ENCODE measurements at regions not wholly inside any gene's neighbourhood (a gene's known extent, or its start where the extent isn't known, plus 50 kb on each side); places are given as distances from the start of the nearest gene placed in this dataset.

GRCh38 chr9:84122572-84122971 is 142.0 kb downstream of the RMI1 start:
- no peak for ATAC-seq

GRCh38 chr9:84123648-84124406 is 143.2 kb downstream of the RMI1 start:
- intact Hi-C loops (cut with micrococcal nuclease) = no loop called here
- ATAC-seq (no peak), DNase-seq (no peak)

More at GRCh38 chr9:84122572-84122971, 142.0 kb downstream of the RMI1 start:
- no peak for DNase-seq
- intact Hi-C loops (cut with micrococcal nuclease) = no loop called here

- no peak for DNase-seq
- intact Hi-C loops (cut with micrococcal nuclease) = no loop called here
- no peak for ATAC-seq
Observed at GRCh38 chr9:84125046-84125445, 144.4 kb downstream of the RMI1 start.

- intact Hi-C loops (cut with micrococcal nuclease) = no loop called here
- no peak for DNase-seq
Observed at GRCh38 chr9:84129529-84129928, 148.9 kb downstream of the RMI1 start.

GRCh38 chr9:84136119-84136868 is 155.7 kb downstream of the RMI1 start:
- ATAC-seq = no peak
- intact Hi-C loops (cut with micrococcal nuclease) = no loop called here
- no peak for DNase-seq

More at GRCh38 chr9:84129529-84129928, 148.9 kb downstream of the RMI1 start:
- ATAC-seq = no peak

GRCh38 chr9:84137968-84138367 is 157.4 kb downstream of the RMI1 start:
- ATAC-seq (peak; percentile 79), DNase-seq (no peak)
- intact Hi-C loops (cut with micrococcal nuclease) = no loop called here

- intact Hi-C loops (cut with micrococcal nuclease) = no loop called here
- ATAC-seq = no peak
Observed at GRCh38 chr9:84138541-84138940, 157.9 kb downstream of the RMI1 start.

GRCh38 chr9:84139296-84140070 is 158.9 kb downstream of the RMI1 start:
- no peak for DNase-seq
- intact Hi-C loops (cut with micrococcal nuclease) = loop anchor here (10.0 kb wide), 1 partner anchor 145 kb away; no protein-coding TSS in a partner anchor
- ATAC-seq = peak; percentile 73

More at GRCh38 chr9:84138541-84138940, 157.9 kb downstream of the RMI1 start:
- DNase-seq = no peak

GRCh38 chr9:84140535-84141101 is 160.0 kb downstream of the RMI1 start:
- intact Hi-C loops (cut with micrococcal nuclease) = loop anchor here (10.0 kb wide), 1 partner anchor 146 kb away; no protein-coding TSS in a partner anchor
- peak; percentile 44 for DNase-seq
- ATAC-seq = peak; percentile 49

- DNase-seq (no peak), ATAC-seq (no peak)
- intact Hi-C loops (cut with micrococcal nuclease) = loop anchor here (10.0 kb wide), 1 partner anchor 147 kb away; no protein-coding TSS in a partner anchor
Observed at GRCh38 chr9:84141741-84142370, 161.3 kb downstream of the RMI1 start.

- intact Hi-C loops (cut with micrococcal nuclease) = loop anchor here (10.0 kb wide), 1 partner anchor 150 kb away; no protein-coding TSS in a partner anchor
- ATAC-seq = no peak
Observed at GRCh38 chr9:84145031-84145430, 164.4 kb downstream of the RMI1 start.

GRCh38 chr9:84145780-84146179 is 165.2 kb downstream of the RMI1 start:
- ATAC-seq = no peak
- intact Hi-C loops (cut with micrococcal nuclease) = loop anchor here (10.0 kb wide), 1 partner anchor 151 kb away; no protein-coding TSS in a partner anchor
- DNase-seq = no peak

More at GRCh38 chr9:84145031-84145430, 164.4 kb downstream of the RMI1 start:
- no peak for DNase-seq

- no peak for DNase-seq
- peak; percentile 54 for ATAC-seq
- intact Hi-C loops (cut with micrococcal nuclease) = loop anchor here (10.0 kb wide), 1 partner anchor 152 kb away; no protein-coding TSS in a partner anchor
Observed at GRCh38 chr9:84146893-84147710, 166.5 kb downstream of the RMI1 start.

- DNase-seq = no peak
- intact Hi-C loops (cut with micrococcal nuclease) = no loop called here
- ATAC-seq = no peak
Observed at GRCh38 chr9:84151236-84151635, 170.6 kb downstream of the RMI1 start.

GRCh38 chr9:84151640-84152039 is 171.0 kb downstream of the RMI1 start:
- DNase-seq (no peak), ATAC-seq (no peak)
- intact Hi-C loops (cut with micrococcal nuclease) = no loop called here

GRCh38 chr9:84152204-84152603 is 171.6 kb downstream of the RMI1 start:
- intact Hi-C loops (cut with micrococcal nuclease) = no loop called here
- ATAC-seq (no peak), DNase-seq (no peak)

- no peak for DNase-seq
- ATAC-seq = no peak
Observed at GRCh38 chr9:84153885-84154284, 173.3 kb downstream of the RMI1 start.

GRCh38 chr9:84154320-84154719 is 173.7 kb downstream of the RMI1 start:
- ATAC-seq = no peak
- DNase-seq = no peak
- intact Hi-C loops (cut with micrococcal nuclease) = no loop called here

More at GRCh38 chr9:84153885-84154284, 173.3 kb downstream of the RMI1 start:
- intact Hi-C loops (cut with micrococcal nuclease) = no loop called here

Measured in left ventricle myocardium superior (tissue), 1 donor.